Activated naive CD4-positive, alpha-beta T cell treated with anti-CD3 and anti-CD28 coated beads for 36 hours (primary cell): ENCODE measurements at regions not wholly inside any gene's neighbourhood (a gene's known extent, or its start where the extent isn't known, plus 50 kb on each side); places are given as distances from the start of the nearest gene placed in this dataset.

ENCODE experiments used
- CTCF ChIA-PET: fragments of 350-600 bp; sonication (Branson Sonifier 250); formaldehyde crosslinking; loops from one replicate; lab custom pipeline; 2021; ENCODE audit warnings: antibody characterized with exemption; lab: Charles Lee
- DNase-seq: peaks from one replicate; pipeline ENCODE4 v3.0.0-alpha.2; 2020
- H3K27ac Mint-ChIP-seq: one replicate; pipeline ENCODE4 v1.8.0; 2021; ENCODE audit warnings: mild to moderate bottlenecking, mixed read lengths
- H3K27me3 Mint-ChIP-seq: one replicate; pipeline ENCODE4 v1.8.0; 2021; ENCODE audit warnings: low read depth, mixed read lengths
- H3K36me3 Mint-ChIP-seq: one replicate; pipeline ENCODE4 v1.8.0; 2021; ENCODE audit warnings: low read depth, mixed read lengths
- H3K4me1 Mint-ChIP-seq: one replicate; pipeline ENCODE4 v1.8.0; 2021; ENCODE audit warnings: low read depth, mixed read lengths
- H3K4me3 Mint-ChIP-seq: one replicate; pipeline ENCODE4 v1.8.0; 2021; ENCODE audit warnings: mild to moderate bottlenecking, moderate library complexity, mixed read lengths
- H3K9me3 Mint-ChIP-seq: one replicate; pipeline ENCODE4 v1.8.0; 2021; ENCODE audit warnings: mixed read lengths
- intact Hi-C: fragments of 100-400 bp; cut with micrococcal nuclease; formaldehyde crosslinking; loops from one replicate; pipeline ENCODE4 v1.15.1; 2023

DNA sequence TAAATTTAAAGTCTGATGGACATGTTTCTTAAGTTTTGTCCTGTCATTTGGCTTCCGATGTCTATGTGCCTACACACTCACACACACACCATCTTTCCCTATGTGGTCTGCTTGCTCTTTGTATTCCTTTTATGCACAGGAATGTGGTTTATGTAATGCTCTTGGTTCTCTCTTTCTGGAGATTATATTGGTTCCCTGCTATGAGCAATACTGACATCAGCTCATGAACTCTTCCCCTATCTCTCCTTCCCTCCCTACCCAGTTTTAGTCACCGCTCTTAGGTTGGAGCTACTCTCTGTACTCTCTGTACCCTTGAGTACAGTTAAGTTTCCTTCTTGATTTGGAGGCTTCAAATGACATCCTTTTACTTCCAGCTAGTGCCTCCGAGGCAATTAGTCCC, 77.9 kb upstream of the MVB12B start:
- intact Hi-C loops: no loop called here
- Mint-ChIP-seq H3K4me3 (no peak overlapping the region), H3K27me3 (peaks cover 7% of the 10 kb centered on the region), H3K9me3 (peaks cover 3% of the 10 kb centered on the region), H3K27ac (no peak overlapping the region), H3K36me3 (no peaks in the 10 kb centered on the region), H3K4me1 (no peaks in the 10 kb centered on the region)
- no peak for DNase-seq
- CTCF ChIA-PET: no interaction called here

DNA sequence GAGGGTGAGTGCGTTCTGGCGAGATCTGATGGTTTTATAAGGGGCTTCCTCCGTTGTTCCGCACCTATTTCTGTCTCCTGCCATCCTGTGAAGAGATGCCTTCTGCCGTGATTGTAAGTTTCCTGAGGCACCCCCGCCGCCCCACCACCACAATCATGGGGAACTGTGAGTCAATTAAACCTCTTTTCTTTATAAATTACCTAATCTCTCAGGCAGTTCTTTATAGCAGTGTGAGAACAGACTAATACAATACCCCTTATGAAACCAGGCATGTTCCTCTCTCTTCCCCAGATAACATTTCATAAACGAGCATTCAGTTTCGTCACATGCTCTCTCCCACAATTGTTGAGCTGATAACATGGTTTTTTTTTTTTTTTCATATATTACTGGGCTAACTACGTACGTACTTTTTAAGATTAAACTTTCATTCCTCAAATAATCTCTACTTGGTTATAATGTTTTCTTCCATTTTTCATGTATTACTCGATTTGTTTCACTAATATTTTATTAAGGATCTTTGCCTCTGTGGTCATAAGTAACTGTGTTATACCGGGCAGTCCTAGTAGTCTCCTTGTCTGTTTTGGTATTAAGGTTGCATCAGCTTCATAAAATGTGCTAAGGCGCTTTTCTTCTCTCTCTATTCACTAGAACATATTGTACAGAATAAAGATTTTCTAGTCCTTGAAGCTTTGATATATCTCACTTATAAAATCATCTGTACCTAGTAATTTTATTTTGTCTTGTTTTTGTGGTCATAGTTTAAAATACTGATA, 64.9 kb upstream of the MVB12B start:
- H3K27me3 Mint-ChIP-seq: peaks cover 19% of the 10 kb centered on the region
- H3K9me3 Mint-ChIP-seq: peaks cover 9% of the 10 kb centered on the region
- CTCF ChIA-PET: interaction anchor here (0.7 kb wide), 1 partner anchor 21 kb away, joined by 3 read pairs; no protein-coding TSS in a partner anchor
- H3K4me1 Mint-ChIP-seq: peaks cover 5% of the 10 kb centered on the region
- no peak overlapping the region for H3K27ac Mint-ChIP-seq
- no peak overlapping the region for H3K4me3 Mint-ChIP-seq
- no peak for DNase-seq
- intact Hi-C loops: no loop called here
- no peaks in the 10 kb centered on the region for H3K36me3 Mint-ChIP-seq

DNA sequence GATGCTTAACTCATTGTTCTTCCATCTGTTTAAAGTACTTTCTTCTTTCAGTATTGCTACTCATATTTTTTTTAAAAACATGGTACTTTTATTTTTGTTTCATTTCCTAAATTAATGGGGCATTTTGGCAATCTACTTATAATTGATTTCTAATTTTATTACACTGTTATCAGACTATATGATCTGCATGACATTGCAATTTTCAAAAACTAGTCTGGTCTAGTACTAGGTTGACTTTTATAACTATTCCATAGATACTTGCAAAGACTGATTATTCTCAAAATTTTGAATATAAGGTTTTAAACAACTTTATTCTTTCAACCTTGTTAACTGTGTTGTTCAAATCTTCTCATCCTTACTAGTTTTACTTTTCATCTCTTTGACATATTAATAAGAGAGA, 63.9 kb upstream of the MVB12B start:
- Mint-ChIP-seq H3K9me3 (peaks cover 9% of the 10 kb centered on the region), H3K4me1 (peaks cover 5% of the 10 kb centered on the region), H3K4me3 (no peak overlapping the region), H3K27ac (no peak overlapping the region), H3K36me3 (no peaks in the 10 kb centered on the region), H3K27me3 (peaks cover 19% of the 10 kb centered on the region)
- CTCF ChIA-PET: no interaction called here
- DNase-seq: no peak
- intact Hi-C loops: no loop called here

DNA sequence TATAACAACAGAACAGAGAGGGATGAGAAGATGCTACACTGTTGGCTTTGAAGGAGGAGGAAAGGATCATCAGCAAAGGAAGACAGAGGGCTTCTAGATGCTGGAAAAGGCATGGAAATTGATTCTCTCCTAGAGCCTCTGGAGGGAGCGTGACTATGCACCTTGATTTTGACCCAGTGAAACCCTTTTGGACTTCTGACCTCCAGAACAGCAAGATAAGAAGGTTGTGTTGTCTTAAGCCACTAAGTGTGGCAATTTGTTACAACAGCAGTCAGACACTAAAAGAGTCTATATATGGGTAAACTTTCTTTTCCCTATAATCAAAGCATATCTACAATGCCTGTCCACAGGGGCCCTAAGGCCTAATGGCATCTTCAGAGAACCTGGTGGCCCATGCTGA, 56.1 kb upstream of the MVB12B start:
- H3K27me3 Mint-ChIP-seq: peaks cover 2% of the 10 kb centered on the region
- no peak overlapping the region for H3K4me3 Mint-ChIP-seq
- H3K4me1 Mint-ChIP-seq: no peaks in the 10 kb centered on the region
- H3K9me3 Mint-ChIP-seq: peaks cover 2% of the 10 kb centered on the region
- no peak overlapping the region for H3K27ac Mint-ChIP-seq
- intact Hi-C loops: no loop called here
- CTCF ChIA-PET: no interaction called here
- no peak for DNase-seq
- no peaks in the 10 kb centered on the region for H3K36me3 Mint-ChIP-seq

DNA sequence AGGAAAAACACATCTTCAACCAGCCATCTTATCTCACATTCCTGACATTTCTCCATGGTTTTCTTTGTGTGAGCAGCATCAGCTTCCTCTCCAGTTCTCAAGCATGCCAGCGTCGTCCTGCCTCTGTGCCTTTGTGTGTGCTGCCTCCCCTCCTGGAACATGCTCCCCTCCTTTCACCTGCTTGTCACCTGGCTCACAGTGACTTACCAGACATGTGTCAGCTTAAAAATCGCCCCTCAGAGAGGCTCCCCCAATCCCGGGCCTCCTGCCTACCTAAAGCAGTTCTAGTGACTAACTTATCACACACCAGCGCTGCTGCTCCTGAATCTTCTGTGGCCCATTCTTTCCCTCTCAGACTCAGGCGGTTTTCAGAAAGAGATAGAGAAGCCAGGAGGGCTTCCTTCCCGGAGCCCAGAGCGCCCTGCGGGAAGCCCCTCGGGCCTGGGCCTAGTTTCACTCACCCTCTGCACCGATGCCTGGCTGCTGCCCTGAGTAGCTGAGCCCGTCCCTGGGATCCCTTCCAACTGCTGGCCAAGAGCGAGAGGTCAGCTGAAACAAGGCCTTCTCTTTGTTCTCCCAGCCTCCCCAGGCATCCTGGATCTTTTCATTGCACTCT, 51.1 kb upstream of the MVB12B start:
- intact Hi-C loops: no loop called here
- H3K36me3 Mint-ChIP-seq: no peaks in the 10 kb centered on the region
- H3K9me3 Mint-ChIP-seq: peaks cover 7% of the 10 kb centered on the region
- H3K4me3 Mint-ChIP-seq: no peak overlapping the region
- no peak for DNase-seq
- peaks cover 12% of the 10 kb centered on the region for H3K27me3 Mint-ChIP-seq
- no peak overlapping the region for H3K27ac Mint-ChIP-seq
- CTCF ChIA-PET: no interaction called here
- no peaks in the 10 kb centered on the region for H3K4me1 Mint-ChIP-seq

DNA sequence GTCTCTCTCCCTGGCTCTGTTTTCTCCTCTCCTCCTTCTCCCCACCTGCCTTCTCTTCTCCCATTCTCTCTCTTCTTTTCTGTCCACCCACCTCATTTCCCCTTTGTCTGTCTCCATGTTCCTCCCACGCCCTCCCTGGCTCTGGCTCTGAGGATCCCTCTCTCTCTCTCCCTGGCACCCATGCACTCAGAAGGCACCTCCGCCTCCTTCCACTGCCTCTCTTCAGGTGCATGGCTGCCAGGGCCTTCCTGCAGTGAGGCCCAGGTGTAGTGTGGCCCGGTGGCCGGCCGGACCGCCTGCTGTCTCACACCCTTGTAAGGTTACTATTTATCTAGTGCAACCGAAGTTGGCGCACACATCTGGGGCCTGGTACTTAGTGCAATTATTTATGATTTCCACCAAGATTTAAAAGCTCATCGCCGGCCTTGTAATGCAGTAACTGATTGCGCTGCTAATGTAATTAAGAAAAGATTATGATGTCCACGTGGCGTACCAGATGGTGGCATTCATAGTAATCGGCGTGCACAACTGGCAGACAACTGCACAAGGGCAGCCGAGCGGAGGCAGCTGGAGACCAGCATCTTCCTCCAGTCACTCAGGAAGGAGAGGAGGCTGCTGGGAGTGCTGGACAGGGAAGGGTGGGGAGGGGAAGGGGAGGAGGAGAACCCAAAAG, 50.4 kb upstream of the MVB12B start:
- intact Hi-C loops: no loop called here
- Mint-ChIP-seq H3K27ac (no peak overlapping the region), H3K9me3 (peaks cover 7% of the 10 kb centered on the region), H3K36me3 (no peaks in the 10 kb centered on the region), H3K4me3 (no peak overlapping the region), H3K4me1 (no peaks in the 10 kb centered on the region), H3K27me3 (peaks cover 12% of the 10 kb centered on the region)
- DNase-seq: no peak
- CTCF ChIA-PET: no interaction called here
